GM12891 (cell line): ENCODE measurements at regions not wholly inside any gene's neighbourhood (a gene's known extent, or its start where the extent isn't known, plus 50 kb on each side); places are given as distances from the start of the nearest gene placed in this dataset.

Source experiments
- DNase-seq: peaks from one replicate; pipeline ENCODE4 v3.0.0; 2011; ENCODE audit warnings: low spot score; ENCODE audit not compliant: insufficient read length
- FAIRE-seq: peaks from 2 replicates; lab custom pipeline; 2011; peaks lifted over from hg19 to GRCh38; lab: Jason Lieb, UNC
- PAX5 ChIP-seq: IDR thresholded peaks from 2 replicates; pipeline ENCODE4 v1.6.1; 2011; ENCODE audit warnings: low read length, moderate library complexity, mild to moderate bottlenecking; ENCODE audit not compliant: insufficient read depth, severe bottlenecking
- POLR2A ChIP-seq: IDR thresholded peaks from 2 replicates; pipeline ENCODE4 v1.6.1; 2011; ENCODE audit warnings: low read depth, low read length, control low read depth
- POLR2AphosphoS5 ChIP-seq: IDR thresholded peaks from 2 replicates; pipeline ENCODE4 v1.6.1; 2011; ENCODE audit warnings: low read depth, low read length, control low read depth
- POU2F2 ChIP-seq: IDR thresholded peaks from 2 replicates; pipeline ENCODE4 v1.6.1; 2011; ENCODE audit warnings: low read depth, mild to moderate bottlenecking, control low read depth, low read length, moderate library complexity
- SPI1 ChIP-seq: IDR thresholded peaks from 2 replicates; pipeline ENCODE4 v1.6.1; 2011; ENCODE audit warnings: low read depth, low read length, control low read depth
- TAF1 ChIP-seq: IDR thresholded peaks from 2 replicates; pipeline ENCODE4 v1.6.1; 2011; ENCODE audit warnings: low read depth, low read length, control low read depth

- no peak for TF ChIP-seq POLR2A
- no peak for TF ChIP-seq SPI1
- no peak for TF ChIP-seq POU2F2
- TF ChIP-seq PAX5 = no peak
- no peak for TF ChIP-seq POLR2AphosphoS5
- no peak for TF ChIP-seq TAF1
- DNase-seq = no peak
- FAIRE-seq = no peak
These were observed 63.2 kb upstream of the EPS8L3 start for GRCh38 chr1:109826930-109827349.

GRCh38 chr1:109826446-109826845 is 62.7 kb upstream of the EPS8L3 start:
- DNase-seq = no peak
- FAIRE-seq = no peak
- TF ChIP-seq PAX5 (no peak), POLR2A (no peak), TAF1 (no peak), SPI1 (no peak), POLR2AphosphoS5 (no peak), POU2F2 (no peak)

- FAIRE-seq = no peak
- TF ChIP-seq PAX5 (no peak), POU2F2 (no peak), POLR2AphosphoS5 (no peak), SPI1 (no peak), POLR2A (no peak), TAF1 (no peak)
- no peak for DNase-seq
These were observed 60.8 kb upstream of the EPS8L3 start for GRCh38 chr1:109824349-109825115.

GRCh38 chr1:109823543-109824348 is 60.0 kb upstream of the EPS8L3 start:
- no peak for FAIRE-seq
- no peak for TF ChIP-seq SPI1
- TF ChIP-seq POLR2AphosphoS5 = no peak
- TF ChIP-seq TAF1 = no peak
- TF ChIP-seq POU2F2 = no peak
- no peak for TF ChIP-seq POLR2A
- TF ChIP-seq PAX5 = no peak
- no peak for DNase-seq

- TF ChIP-seq PAX5 = no peak
- no peak for TF ChIP-seq POU2F2
- TF ChIP-seq POLR2AphosphoS5 = no peak
- TF ChIP-seq POLR2A = no peak
- TF ChIP-seq TAF1 = no peak
- TF ChIP-seq SPI1 = no peak
- FAIRE-seq (no peak), DNase-seq (no peak)
These were observed 59.2 kb upstream of the EPS8L3 start for GRCh38 chr1:109822749-109823542.

GRCh38 chr1:109821831-109822745 is 58.4 kb upstream of the EPS8L3 start:
- FAIRE-seq = no peak
- TF ChIP-seq POLR2A (no peak), POU2F2 (no peak), TAF1 (no peak), POLR2AphosphoS5 (no peak)
- DNase-seq = no peak

- no peak for TF ChIP-seq POLR2AphosphoS5
- no peak for TF ChIP-seq POU2F2
- no peak for TF ChIP-seq POLR2A
- no peak for TF ChIP-seq SPI1
- no peak for TF ChIP-seq PAX5
- TF ChIP-seq TAF1 = no peak
- DNase-seq (no peak), FAIRE-seq (no peak)
These were observed 57.5 kb upstream of the EPS8L3 start for GRCh38 chr1:109821221-109821669.

- DNase-seq (no peak), FAIRE-seq (no peak)
- TF ChIP-seq TAF1 (no peak), POU2F2 (no peak), POLR2A (no peak), POLR2AphosphoS5 (no peak), SPI1 (no peak), PAX5 (no peak)
These were observed 56.2 kb upstream of the EPS8L3 start for GRCh38 chr1:109819906-109820305.
